Calu3 (cell line): ENCODE measurements at regions not wholly inside any gene's neighbourhood (a gene's known extent, or its start where the extent isn't known, plus 50 kb on each side); places are given as distances from the start of the nearest gene placed in this dataset.

Experiments
- BruUV-seq: library from RNA; stranded (reverse); fragments of 400-500 nt; replicated peaks from 2 replicates; lab custom pipeline; 2021; lab: Mats Ljungman, UMichigan
- CTCF ChIA-PET: fragments of 300-600 bp; sonication (Branson Sonifier 250); formaldehyde crosslinking; loops from one replicate; lab custom pipeline; 2022; ENCODE audit warnings: antibody characterized with exemption; lab: Charles Lee
- DNase-seq: peaks from one replicate; pipeline ENCODE4 v3.0.0; 2022
- H3K27ac Mint-ChIP-seq: one replicate; pipeline ENCODE4 v1.8.0; 2022; ENCODE audit warnings: mixed read lengths; ENCODE audit not compliant: unreplicated experiment
- H3K27me3 Mint-ChIP-seq: one replicate; pipeline ENCODE4 v1.8.0; 2022; ENCODE audit warnings: mixed read lengths; ENCODE audit not compliant: unreplicated experiment
- H3K36me3 Mint-ChIP-seq: one replicate; pipeline ENCODE4 v1.8.0; 2022; ENCODE audit warnings: mild to moderate bottlenecking, moderate library complexity, mixed read lengths; ENCODE audit not compliant: insufficient read depth, unreplicated experiment
- H3K4me1 Mint-ChIP-seq: one replicate; pipeline ENCODE4 v1.8.0; 2022; ENCODE audit warnings: mild to moderate bottlenecking, low read depth, mixed read lengths; ENCODE audit not compliant: unreplicated experiment
- H3K4me3 Mint-ChIP-seq: one replicate; pipeline ENCODE4 v1.8.0; 2022; ENCODE audit warnings: mild to moderate bottlenecking, low read depth, moderate library complexity, mixed read lengths; ENCODE audit not compliant: unreplicated experiment
- H3K9me3 Mint-ChIP-seq: one replicate; pipeline ENCODE4 v1.8.0; 2022; ENCODE audit warnings: low read depth, mixed read lengths; ENCODE audit not compliant: unreplicated experiment
- intact Hi-C: fragments of 100-400 bp; cut with micrococcal nuclease; formaldehyde crosslinking; loops from one replicate; pipeline ENCODE4 v1.10.0; 2022; ENCODE audit not compliant: unreplicated experiment
- TF ChIP-seq, protein P1 (sequence below): fragments of 200-600 bp; IDR thresholded peaks from one replicate; pipeline ENCODE4 v1.8.0; 2022; ENCODE audit warnings: antibody characterized with exemption; ENCODE audit not compliant: unreplicated experiment

DNA sequence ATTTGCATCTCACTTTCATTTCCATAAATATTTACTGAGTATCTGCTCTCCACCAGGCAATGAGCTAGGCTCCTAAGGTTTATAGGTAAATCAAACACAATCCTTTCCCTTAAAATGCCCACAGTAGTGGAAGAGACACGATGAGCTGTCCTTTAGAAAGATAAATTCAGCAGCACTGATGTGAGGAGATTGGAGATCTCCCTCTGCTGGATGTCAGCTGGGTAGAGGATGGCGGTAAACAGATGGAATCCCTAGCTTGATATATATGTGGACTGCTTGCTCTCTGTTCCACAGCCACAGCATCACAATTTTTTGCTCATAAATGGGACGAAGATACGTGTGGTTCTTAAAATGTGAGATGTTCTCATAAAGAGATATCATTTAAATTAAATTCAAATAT lies 216.4 kb upstream of the RASGEF1B start:
- CTCF ChIA-PET, result interaction anchor here (2.4 kb wide), 1 partner anchor 218 kb away, joined by 9 read pairs; no protein-coding TSS in a partner anchor
- no peak for DNase-seq
- H3K4me1 Mint-ChIP-seq, result no peaks in the 10 kb centered on the region
- no peaks in the 10 kb centered on the region for H3K27me3 Mint-ChIP-seq
- no peaks in the 10 kb centered on the region for H3K36me3 Mint-ChIP-seq
- BruUV-seq, result no TSS peak
- TF ChIP-seq, protein P1, sequence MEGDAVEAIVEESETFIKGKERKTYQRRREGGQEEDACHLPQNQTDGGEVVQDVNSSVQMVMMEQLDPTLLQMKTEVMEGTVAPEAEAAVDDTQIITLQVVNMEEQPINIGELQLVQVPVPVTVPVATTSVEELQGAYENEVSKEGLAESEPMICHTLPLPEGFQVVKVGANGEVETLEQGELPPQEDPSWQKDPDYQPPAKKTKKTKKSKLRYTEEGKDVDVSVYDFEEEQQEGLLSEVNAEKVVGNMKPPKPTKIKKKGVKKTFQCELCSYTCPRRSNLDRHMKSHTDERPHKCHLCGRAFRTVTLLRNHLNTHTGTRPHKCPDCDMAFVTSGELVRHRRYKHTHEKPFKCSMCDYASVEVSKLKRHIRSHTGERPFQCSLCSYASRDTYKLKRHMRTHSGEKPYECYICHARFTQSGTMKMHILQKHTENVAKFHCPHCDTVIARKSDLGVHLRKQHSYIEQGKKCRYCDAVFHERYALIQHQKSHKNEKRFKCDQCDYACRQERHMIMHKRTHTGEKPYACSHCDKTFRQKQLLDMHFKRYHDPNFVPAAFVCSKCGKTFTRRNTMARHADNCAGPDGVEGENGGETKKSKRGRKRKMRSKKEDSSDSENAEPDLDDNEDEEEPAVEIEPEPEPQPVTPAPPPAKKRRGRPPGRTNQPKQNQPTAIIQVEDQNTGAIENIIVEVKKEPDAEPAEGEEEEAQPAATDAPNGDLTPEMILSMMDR, result no peak
- H3K27ac Mint-ChIP-seq, result no peak overlapping the region
- no peaks in the 10 kb centered on the region for H3K9me3 Mint-ChIP-seq
- intact Hi-C loops, result no loop called here
- H3K4me3 Mint-ChIP-seq, result no peak overlapping the region

DNA sequence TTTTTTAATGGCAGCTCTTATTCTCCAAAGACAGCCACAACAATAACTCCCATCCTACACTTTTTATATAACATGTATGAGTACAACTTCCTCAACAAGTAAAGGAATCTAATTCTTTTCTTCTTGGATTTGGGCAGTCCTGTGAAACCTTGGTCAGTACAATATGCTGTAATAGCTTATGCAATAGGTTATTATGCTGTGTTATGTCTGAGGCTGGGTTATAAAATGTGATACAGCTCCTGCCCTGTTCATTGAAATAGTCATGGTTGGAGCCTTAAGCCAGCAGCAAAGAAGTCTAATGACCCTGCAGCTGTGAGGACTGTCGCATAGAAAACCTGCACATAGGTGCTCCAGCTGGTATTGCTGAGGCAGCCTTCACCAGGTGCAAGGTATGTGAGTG lies 215.8 kb upstream of the RASGEF1B start:
- TF ChIP-seq, protein P1, result no peak
- Mint-ChIP-seq H3K27me3 (no peaks in the 10 kb centered on the region), H3K36me3 (no peaks in the 10 kb centered on the region), H3K27ac (no peak overlapping the region), H3K9me3 (no peaks in the 10 kb centered on the region), H3K4me3 (no peak overlapping the region), H3K4me1 (no peaks in the 10 kb centered on the region)
- BruUV-seq, result no TSS peak
- CTCF ChIA-PET, result interaction anchor here (2.4 kb wide), 1 partner anchor 217 kb away, joined by 9 read pairs; no protein-coding TSS in a partner anchor
- DNase-seq, result no peak
- intact Hi-C loops, result no loop called here

DNA sequence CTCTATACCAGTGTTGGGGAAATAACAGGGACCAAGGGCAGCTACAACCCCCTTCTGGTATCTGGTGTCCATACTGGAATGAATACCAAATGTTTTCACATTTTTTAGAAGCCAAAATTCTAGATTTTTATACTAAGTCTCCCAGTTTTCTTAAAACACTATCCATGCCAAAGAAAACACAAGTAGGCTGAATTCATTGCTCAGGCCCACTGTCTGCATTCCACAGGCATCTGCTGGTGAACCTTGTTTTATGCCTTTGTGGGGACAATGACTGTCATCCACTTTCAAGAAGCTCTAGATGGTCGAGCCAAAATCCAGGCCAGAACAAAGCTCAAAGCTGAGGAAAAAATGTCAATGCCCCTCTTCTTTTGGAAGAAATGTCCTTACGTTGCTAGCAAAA lies 213.4 kb upstream of the RASGEF1B start:
- CTCF ChIA-PET, result no interaction called here
- TF ChIP-seq, protein P1, result no peak
- H3K9me3 Mint-ChIP-seq, result no peaks in the 10 kb centered on the region
- intact Hi-C loops, result no loop called here
- H3K36me3 Mint-ChIP-seq, result no peaks in the 10 kb centered on the region
- H3K4me1 Mint-ChIP-seq, result no peaks in the 10 kb centered on the region
- no peaks in the 10 kb centered on the region for H3K27me3 Mint-ChIP-seq
- no peak for DNase-seq
- no peak overlapping the region for H3K27ac Mint-ChIP-seq
- H3K4me3 Mint-ChIP-seq, result no peak overlapping the region
- BruUV-seq, result no TSS peak

DNA sequence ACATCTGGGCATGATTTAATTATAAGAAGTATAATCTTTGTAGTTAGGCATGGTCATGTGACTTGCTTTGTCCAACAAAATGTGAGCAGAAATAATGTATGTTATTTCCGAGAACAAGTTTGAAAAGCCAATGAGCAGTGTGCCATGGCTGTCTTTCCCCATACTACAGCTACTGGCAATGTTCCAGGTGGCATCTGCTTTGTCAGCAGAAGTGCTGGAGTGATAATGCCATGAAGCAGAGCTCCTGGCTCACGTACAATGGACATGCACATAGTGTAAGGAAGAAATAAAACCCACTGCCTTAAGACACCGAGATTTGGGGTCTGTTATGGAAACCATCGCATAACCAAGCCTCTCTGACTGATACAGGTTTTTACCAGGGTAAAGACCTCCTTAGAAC lies 212.6 kb upstream of the RASGEF1B start:
- intact Hi-C loops, result no loop called here
- H3K4me1 Mint-ChIP-seq, result no peaks in the 10 kb centered on the region
- no TSS peak for BruUV-seq
- CTCF ChIA-PET, result no interaction called here
- H3K36me3 Mint-ChIP-seq, result no peaks in the 10 kb centered on the region
- H3K4me3 Mint-ChIP-seq, result no peak overlapping the region
- no peaks in the 10 kb centered on the region for H3K27me3 Mint-ChIP-seq
- TF ChIP-seq, protein P1, result no peak
- no peak for DNase-seq
- H3K27ac Mint-ChIP-seq, result no peak overlapping the region
- H3K9me3 Mint-ChIP-seq, result no peaks in the 10 kb centered on the region
